NCI-H345 treated with DMSO at 0.1 percent for 48 hours (cell line): ENCODE measurements at regions not wholly inside any gene's neighbourhood (a gene's known extent, or its start where the extent isn't known, plus 50 kb on each side); places are given as distances from the start of the nearest gene placed in this dataset.
"Not testable (repeated sequence)": the region's sequence is repeated elsewhere in the genome, so short reads cannot be mapped to it uniquely, and the experiment has no call there.

Source experiments
- DNase-seq: peaks from one replicate; lab custom pipeline; 2025; ENCODE audit not compliant: unreplicated experiment; lab: John Stamatoyannopoulos, UW

GRCh38 chr7:79653136-79653631 lies 199.7 kb upstream of the MAGI2 start:
- DNase-seq = no peak

DNA sequence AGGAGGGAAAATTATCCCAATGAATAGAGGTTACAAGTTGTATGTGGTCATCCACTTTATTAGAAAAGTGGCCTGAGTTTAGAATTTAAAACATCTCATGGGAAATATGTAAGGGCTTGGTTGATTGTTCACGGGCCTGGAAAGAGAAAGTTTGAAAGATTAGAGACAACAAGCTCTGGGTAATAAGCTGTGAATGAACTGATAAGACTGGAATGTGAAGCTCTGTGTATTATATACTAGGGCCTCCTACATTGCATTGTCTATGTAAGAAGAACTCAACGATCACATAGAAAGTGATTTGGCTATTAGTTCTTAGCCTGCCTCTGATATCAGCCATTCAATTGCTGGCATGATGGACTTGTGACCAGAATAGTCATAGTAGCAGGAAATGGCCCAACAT lies 199.2 kb upstream of the MAGI2 start:
- no peak for DNase-seq

DNA sequence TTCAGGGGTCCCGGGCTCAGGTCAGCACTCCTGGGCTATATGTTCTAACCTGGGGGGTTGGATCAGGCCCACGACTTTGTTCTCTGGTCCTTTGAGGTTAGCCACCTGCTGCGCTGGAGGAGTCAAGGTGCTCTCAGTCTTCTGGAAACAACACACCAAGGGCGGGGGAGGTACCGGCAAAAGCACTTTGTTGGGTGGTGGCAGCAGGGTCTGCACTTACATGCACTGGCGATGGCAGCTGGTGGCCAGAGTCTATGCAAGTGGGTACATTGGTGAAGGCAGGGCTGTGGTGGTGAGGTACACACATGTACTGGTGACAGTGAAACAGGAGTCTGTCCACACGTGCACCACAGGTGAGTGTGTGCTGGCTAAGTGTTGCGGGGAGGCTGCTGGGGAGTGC lies 194.2 kb upstream of the MAGI2 start:
- DNase-seq = no peak

DNA sequence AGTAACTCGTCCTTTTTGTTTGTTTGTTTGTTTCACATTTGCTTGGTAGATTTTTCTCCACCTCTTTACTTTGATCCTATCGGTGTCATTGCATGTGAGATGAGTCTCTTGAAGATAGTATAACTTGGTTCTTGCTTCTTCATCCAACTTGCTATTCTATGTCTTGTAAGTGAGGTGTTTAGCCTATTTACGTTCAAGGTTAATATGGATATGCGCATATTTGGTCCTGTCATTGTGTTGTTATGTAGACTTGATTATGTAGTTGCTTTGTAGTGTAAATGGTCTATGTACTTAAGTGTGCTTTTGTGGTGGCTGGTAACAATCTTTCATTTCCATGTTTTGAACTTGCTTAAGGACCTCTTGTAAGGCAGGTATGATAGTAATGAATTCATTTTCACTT lies 192.8 kb upstream of the MAGI2 start:
- DNase-seq = no peak

DNA sequence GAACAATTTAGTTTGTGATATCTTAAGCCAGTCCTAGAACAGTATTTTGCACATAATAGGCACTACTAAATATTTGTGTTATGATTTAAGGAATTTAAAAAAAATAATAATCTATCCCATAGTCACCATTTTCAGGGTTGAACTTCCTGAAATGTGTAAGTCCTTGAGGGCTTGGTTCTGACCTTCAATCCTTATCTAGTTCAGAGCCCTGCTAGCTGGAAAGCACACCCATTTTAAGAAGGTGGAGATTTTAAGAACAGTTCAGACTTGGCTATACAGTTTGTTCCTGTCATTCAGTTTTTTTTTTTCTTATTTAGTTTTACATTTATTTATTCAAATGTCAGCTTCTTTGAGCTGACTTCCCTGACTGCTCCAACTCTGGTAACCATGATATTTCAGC lies 183.4 kb upstream of the MAGI2 start:
- DNase-seq = no peak

- not testable (repeated sequence) for DNase-seq
These were observed 172.5 kb upstream of the MAGI2 start for GRCh38 chr7:79625921-79626320.

DNA sequence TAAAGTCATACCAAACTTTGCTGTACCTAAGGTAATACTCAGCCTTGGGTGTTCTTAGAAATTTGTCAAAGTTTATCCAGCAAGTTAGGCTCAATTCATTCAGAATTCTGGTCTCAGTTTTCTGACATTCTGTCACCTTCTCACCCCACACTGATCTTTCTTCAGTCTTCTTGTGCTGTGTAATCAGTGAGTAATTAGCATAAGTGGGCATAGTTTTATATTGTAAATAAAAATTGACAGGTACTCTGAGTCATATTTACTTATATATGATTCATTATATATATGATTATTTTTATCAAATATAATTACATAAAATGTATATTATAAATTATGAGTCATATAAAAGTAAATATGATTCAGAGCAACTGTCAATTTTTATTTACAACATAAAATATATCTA lies 170.9 kb upstream of the MAGI2 start:
- DNase-seq = no peak

DNA sequence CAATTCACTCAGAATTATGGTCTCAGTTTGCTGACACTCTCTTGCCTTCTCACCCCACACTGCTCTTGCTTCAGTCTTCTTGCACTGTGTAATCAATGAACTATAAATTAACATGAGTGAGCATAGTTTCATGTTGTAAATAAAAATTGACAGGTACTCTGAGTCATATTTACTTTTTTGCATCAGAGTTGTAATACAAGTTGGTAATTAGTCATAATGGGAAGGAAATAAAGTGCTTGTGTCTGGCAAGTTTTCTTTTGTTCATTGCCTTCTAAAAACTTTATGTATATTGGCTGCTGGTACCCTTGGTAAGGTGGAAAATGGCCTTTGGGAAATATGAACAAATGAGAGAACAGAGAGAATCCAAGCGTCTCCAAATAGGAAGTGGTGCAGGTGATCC lies 169.3 kb upstream of the MAGI2 start:
- DNase-seq = no peak

GRCh38 chr7:79620291-79620690 lies 166.8 kb upstream of the MAGI2 start:
- no peak for DNase-seq

DNA sequence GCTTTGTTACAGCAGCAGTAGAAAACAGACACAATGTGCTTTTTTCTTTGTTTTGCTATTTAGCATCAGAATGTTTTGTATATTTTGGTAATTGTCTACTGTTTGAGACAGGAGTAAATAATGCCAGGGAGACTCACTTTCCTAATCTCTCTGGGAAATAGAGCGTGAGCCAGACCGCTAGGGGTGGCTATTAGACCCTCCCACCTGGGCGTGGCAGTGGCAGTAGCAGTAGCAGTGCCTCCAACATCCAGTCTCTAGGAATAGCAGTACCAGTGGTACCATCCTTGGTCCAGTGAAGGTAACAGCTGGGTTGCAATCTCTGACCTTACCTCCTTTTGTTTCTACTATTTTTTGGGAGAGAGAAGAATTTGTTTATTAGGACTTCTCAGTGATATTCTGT lies 165.7 kb upstream of the MAGI2 start:
- no peak for DNase-seq

- DNase-seq = no peak
These were observed 162.6 kb upstream of the MAGI2 start for GRCh38 chr7:79615871-79616640.

DNA sequence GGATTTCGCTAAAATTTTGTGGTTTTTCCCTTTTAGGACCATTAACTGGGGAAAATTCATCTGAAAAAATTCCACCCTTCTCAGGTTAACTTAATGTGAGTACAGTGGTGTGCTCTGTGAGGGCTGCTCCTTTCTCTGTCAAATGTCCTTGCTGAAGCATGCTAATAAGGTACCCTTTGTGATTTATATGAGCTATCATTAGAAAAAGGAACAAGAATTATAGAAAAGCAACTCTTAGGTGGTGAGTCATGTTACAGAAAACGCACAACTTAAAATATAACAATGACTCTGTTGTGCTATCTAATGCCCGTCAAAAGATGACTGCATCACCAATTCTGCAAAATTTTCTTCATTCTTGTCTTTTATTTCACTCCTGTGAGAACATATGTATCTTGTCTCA lies 162.0 kb upstream of the MAGI2 start:
- no peak for DNase-seq

DNA sequence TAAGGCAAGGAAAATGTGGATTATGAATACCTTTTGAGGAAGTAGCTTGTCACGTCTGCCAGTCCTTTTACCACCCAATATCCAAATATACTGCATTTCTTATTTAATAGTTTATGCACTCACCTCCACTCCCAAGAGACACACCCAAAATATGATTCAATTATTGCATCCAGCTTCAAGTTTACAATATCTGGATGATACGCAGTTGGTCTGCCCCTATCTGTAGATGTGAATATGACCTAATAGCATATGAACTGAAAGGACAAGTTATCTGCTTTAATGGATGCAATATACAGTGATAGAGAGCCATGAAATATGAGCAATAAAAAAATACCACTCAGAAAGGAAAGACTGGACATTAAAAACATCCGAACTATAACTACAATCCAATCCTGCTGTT lies 159.4 kb upstream of the MAGI2 start:
- DNase-seq = no peak

GRCh38 chr7:79612022-79612421 lies 158.6 kb upstream of the MAGI2 start:
- no peak for DNase-seq

DNA sequence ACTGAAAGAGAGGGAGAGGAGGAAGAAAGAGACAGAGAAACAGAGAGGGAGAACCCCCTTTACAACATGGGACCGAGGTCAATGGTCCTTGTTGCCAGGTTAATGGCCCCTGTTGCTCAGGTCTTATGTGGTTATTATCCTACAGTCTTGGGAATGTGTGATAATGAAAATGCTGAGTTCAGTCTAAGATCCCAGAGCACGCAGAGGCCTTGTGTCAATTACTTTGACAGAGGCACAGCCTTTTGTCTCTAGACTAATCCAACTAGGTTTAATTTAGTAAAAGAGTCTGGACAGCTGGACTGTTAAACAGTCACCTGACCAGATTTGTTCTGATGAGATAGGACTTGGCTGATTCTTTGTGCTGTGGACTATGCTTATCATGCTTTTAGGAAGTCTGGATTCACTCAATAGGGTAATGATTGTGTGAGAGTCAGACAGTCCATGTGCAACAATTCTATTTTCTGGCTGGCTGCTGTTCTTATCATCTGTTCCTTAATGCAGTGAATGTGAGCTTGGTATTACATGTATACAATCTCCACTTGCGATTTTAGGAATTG lies 157.4 kb upstream of the MAGI2 start:
- no peak for DNase-seq

DNA sequence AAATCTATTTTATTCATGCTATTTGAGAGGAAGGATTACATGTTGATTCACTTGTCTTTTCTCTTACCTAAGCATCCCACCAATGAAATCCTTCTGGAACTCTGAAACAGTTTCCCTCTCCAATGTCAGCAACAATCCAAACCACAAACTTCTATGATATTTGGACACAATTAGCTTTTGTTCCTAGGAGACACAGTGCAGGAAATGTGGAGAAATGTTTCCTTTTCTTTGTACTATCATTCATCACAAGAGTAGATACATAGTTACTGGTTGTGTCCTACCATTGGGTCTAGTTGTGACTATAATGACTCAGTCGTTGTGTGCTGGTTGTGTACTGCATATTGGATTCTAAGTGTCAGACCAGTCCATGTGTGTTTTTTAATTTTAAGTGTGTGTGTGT lies 156.8 kb upstream of the MAGI2 start:
- DNase-seq = no peak

GRCh38 chr7:79608005-79608404 lies 154.5 kb upstream of the MAGI2 start:
- DNase-seq = no peak

DNA sequence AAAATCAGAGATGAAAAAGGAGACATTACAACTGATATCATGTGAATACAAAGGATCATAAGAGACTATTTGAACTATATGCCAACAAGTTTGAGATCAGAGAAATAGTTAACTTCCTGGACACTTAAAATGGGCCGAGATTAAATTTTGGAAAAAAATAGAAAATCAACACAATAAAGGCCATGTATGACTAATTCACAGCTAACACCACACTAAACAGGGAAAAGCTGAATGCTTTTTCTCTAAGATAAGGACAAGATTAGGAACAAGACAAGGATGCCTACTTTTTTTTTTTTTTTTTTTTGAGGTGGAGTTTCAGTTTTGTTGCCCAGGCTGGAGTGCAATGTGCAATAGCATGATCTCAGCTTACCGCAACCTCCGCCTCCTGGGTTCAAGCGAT lies 151.4 kb upstream of the MAGI2 start:
- no peak for DNase-seq

DNA sequence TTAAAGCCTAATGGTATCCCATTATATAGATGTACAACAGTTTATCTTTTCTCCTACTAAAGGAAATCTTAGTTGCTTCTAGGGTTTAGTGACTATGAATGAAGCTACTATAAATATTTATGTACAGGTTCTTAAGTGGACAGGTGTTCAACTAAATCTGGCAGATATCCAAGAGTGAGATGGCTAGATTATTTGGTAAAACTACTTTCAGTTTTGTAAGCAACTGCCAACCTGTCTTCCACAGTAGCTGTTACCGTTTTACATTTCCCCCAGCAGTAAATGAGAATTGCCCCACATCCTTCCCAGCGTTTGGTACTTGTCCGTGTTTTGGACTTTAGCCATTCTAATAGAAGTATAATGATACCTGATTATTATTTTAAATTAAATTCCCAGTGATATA lies 144.9 kb upstream of the MAGI2 start:
- DNase-seq = peak; percentile 88

DNA sequence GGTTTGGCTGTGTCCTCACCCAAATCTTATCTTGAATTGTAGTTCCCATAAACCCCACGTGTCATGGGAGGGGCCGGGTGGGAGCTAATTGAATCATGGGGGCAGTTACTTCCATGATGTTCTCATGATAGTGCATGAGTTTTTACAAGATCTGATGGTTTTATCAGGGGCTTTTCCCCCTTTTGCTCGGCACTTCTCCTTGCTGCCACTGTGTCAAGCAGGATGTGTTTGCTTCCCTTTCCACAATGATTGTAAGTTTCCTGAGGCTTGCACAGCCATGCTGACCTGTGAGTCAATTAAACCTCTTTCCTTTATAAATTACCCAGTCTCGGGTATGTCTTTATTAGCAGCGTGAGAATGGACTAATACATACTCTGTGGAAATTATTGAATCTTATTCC lies 141.2 kb upstream of the MAGI2 start:
- DNase-seq = not testable (repeated sequence)

GRCh38 chr7:79593866-79594301 lies 140.4 kb upstream of the MAGI2 start:
- DNase-seq = no peak

DNA sequence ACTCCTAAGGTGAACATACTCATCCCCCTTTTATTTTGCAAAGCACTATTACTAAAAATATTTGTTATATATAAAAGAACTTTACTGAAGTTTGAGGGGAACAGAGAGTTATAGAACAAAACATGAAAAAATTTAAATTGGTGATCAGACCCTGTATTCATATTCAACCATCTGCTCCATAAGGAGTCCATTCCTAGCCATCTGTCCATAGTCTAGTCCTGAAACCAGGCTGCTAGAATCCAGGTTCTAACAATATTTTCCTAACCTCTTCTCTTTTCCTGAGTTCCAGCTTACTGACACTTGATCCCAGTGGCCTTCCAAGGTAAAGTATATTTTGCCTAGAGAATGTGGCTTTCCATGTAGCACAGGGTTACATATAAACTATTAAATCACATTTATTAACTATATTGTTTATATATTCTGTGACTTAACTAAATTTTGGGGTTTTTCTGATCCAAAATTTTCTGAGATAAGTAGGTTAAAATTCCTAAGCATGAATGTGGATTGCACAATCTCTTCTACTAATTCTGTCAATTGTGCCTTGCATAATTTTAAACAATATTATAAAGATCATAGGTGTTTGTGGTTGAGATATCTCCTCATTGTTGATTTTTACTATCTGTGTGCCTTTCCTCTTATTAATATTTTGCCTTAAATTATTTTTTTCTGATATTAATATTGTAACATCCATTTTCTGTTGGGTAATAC lies 137.6 kb upstream of the MAGI2 start:
- no peak for DNase-seq
